Kidney (tissue), 13 donors: ENCODE measurements at regions not wholly inside any gene's neighbourhood (a gene's known extent, or its start where the extent isn't known, plus 50 kb on each side); places are given as distances from the start of the nearest gene placed in this dataset.

Source experiments
- DNase-seq, 5 donors: peaks; one replicate each; pipeline ENCODE4 v3.0.0-alpha.2; 2013 to 2020
- FAIRE-seq: peaks from 2 replicates; lab custom pipeline; 2012; peaks lifted over from hg19 to GRCh38; lab: Jason Lieb, UNC
- H3K27ac ChIP-seq, 2 donors: one replicate each; pipeline ENCODE4 v1.7.0; 2013; ENCODE audit warnings: low read depth in 2 of 2, low read length in 2 of 2, inconsistent platforms in 1 of 2
- H3K27me3 ChIP-seq: one replicate; pipeline ENCODE4 v1.7.1; 2013; ENCODE audit warnings: low read length, inconsistent platforms; ENCODE audit not compliant: control insufficient read depth, insufficient read depth
- H3K36me3 ChIP-seq, 3 donors: one replicate each; pipeline versions ENCODE4 v1.7.0 to v1.7.1; 2013; ENCODE audit warnings: low read length in 3 of 3, control low read depth in 1 of 3, inconsistent platforms in 1 of 3; ENCODE audit not compliant: insufficient read depth in 3 of 3, control insufficient read depth in 2 of 3
- H3K4me1 ChIP-seq, 3 donors: one replicate each; pipeline versions ENCODE4 v1.7.0 to v1.7.1; 2013; ENCODE audit warnings: low read length in 3 of 3, inconsistent platforms in 1 of 3, low read depth in 1 of 3; ENCODE audit not compliant: control insufficient read depth in 2 of 3, insufficient read depth in 2 of 3
- H3K4me3 ChIP-seq, 3 donors: one replicate each; pipeline versions ENCODE4 v1.7.0 to v1.8.1; 2013; ENCODE audit warnings: low read length in 3 of 3, control low read depth in 1 of 3, inconsistent platforms in 1 of 3
- H3K9ac ChIP-seq, 3 donors: one replicate each; pipeline versions ENCODE4 v1.7.0 to v1.7.1; 2013; ENCODE audit warnings: low read length in 3 of 3, control low read depth in 1 of 3, inconsistent platforms in 1 of 3
- H3K9me3 ChIP-seq, 3 donors: one replicate each; pipeline versions ENCODE4 v1.7.0 to v1.7.1; 2013; ENCODE audit warnings: low read length in 3 of 3, control low read depth in 1 of 3, inconsistent platforms in 1 of 3; ENCODE audit not compliant: control insufficient read depth in 2 of 3, insufficient read depth in 1 of 3
- CTCF ChIP-seq: IDR thresholded peaks from 3 replicates; pipeline ENCODE4 v1.5.1; 2012; ENCODE audit warnings: mild to moderate bottlenecking, moderate library complexity, borderline replicate concordance; ENCODE audit not compliant: insufficient read depth; ENCODE audit errors: extremely low read depth
- intact Hi-C: fragments of 100-400 bp; cut with DNase I; formaldehyde crosslinking; loops from one replicate; pipeline ENCODE4 v1.11.1; 2022
- donor health status: control.
- donor health status: control.
- donor health status: control.
- donor health status: control.
- donor health status: control.
- donor health status: DM: yes; HTN: yes; CAD: no.
- donor health status: Normal renal cell carcinoma (clear cell type).

- FAIRE-seq, result no peak
- Histone ChIP-seq H3K4me1 (no peaks in the 10 kb centered on the region), H3K9me3 (no peaks in the 10 kb centered on the region), H3K9ac (no peak overlapping the region), H3K27me3 (no peaks in the 10 kb centered on the region), H3K36me3 (no peaks in the 10 kb centered on the region), H3K27ac (no peak overlapping the region), H3K4me3 (no peak overlapping the region)
- TF ChIP-seq CTCF, result no peak
- no peak for DNase-seq
- intact Hi-C loops, result no loop called here
These were observed 313.4 kb upstream of the MOCS1 start for GRCh38 chr6:40247516-40248115.

- Histone ChIP-seq H3K9ac (no peak overlapping the region), H3K36me3 (no peaks in the 10 kb centered on the region), H3K4me3 (no peak overlapping the region), H3K4me1 (no peaks in the 10 kb centered on the region), H3K9me3 (no peaks in the 10 kb centered on the region), H3K27ac (no peak overlapping the region), H3K27me3 (no peaks in the 10 kb centered on the region)
- DNase-seq (no peak), FAIRE-seq (no peak)
- no peak for TF ChIP-seq CTCF
- intact Hi-C loops, result no loop called here
These were observed 310.4 kb upstream of the MOCS1 start for GRCh38 chr6:40244699-40245098.

GRCh38 chr6:40232698-40233097 is 298.4 kb upstream of the MOCS1 start:
- Histone ChIP-seq H3K4me3 (no peak overlapping the region), H3K27me3 (no peaks in the 10 kb centered on the region), H3K27ac (no peak overlapping the region), H3K9me3 (peaks cover 0 to 2% (median 0%) of the 10 kb centered on the region in 3 donors), H3K36me3 (no peaks in the 10 kb centered on the region), H3K4me1 (no peaks in the 10 kb centered on the region), H3K9ac (no peak overlapping the region)
- TF ChIP-seq CTCF, result no peak
- no peak for DNase-seq
- no peak for FAIRE-seq
- intact Hi-C loops, result no loop called here

- FAIRE-seq, result no peak
- no peak for TF ChIP-seq CTCF
- H3K4me3 ChIP-seq, result no peak overlapping the region
These were observed 293.5 kb upstream of the MOCS1 start for GRCh38 chr6:40227735-40228134.

More at GRCh38 chr6:40227735-40228134, 293.5 kb upstream of the MOCS1 start:
- Histone ChIP-seq H3K4me1 (no peaks in the 10 kb centered on the region), H3K9ac (no peak overlapping the region), H3K27ac (no peak overlapping the region), H3K27me3 (no peaks in the 10 kb centered on the region), H3K9me3 (no peaks in the 10 kb centered on the region), H3K36me3 (no peaks in the 10 kb centered on the region)
- DNase-seq, result no peak
- intact Hi-C loops, result no loop called here
